Medulla oblongata (tissue), 1 donor: ENCODE measurements at regions not wholly inside any gene's neighbourhood (a gene's known extent, or its start where the extent isn't known, plus 50 kb on each side); places are given as distances from the start of the nearest gene placed in this dataset.
A peak's percentile ranks its signal among the peaks of the same experiment; 100 is the strongest.

Experiments
- DNase-seq: peaks from one replicate; pipeline ENCODE4 v3.0.0-alpha.2; 2015; ENCODE audit errors: extremely low spot score

GRCh38 chr17:71959154-71959553 lies 161.7 kb upstream of the SOX9 start:
- no peak for DNase-seq

GRCh38 chr17:71963351-71963750 lies 157.5 kb upstream of the SOX9 start:
- no peak for DNase-seq

- DNase-seq = peak; percentile 10
Observed at GRCh38 chr17:71963791-71964190, 157.0 kb upstream of the SOX9 start.

GRCh38 chr17:71964559-71964958 lies 156.3 kb upstream of the SOX9 start:
- DNase-seq = no peak

GRCh38 chr17:71966055-71966454 lies 154.8 kb upstream of the SOX9 start:
- no peak for DNase-seq

GRCh38 chr17:71966459-71967313 lies 154.1 kb upstream of the SOX9 start:
- DNase-seq = no peak

- DNase-seq = no peak
Observed at GRCh38 chr17:71969500-71969899, 151.3 kb upstream of the SOX9 start.

GRCh38 chr17:71970312-71970711 lies 150.5 kb upstream of the SOX9 start:
- no peak for DNase-seq

GRCh38 chr17:71974051-71974450 lies 146.8 kb upstream of the SOX9 start:
- no peak for DNase-seq

- DNase-seq = peak; percentile 64
Observed at GRCh38 chr17:71975331-71975801, 145.5 kb upstream of the SOX9 start.

- peak; percentile 91 for DNase-seq
Observed at GRCh38 chr17:71976011-71976649, 144.7 kb upstream of the SOX9 start.

GRCh38 chr17:71978435-71978834 lies 142.4 kb upstream of the SOX9 start:
- DNase-seq = no peak

- DNase-seq = no peak
Observed at GRCh38 chr17:71980171-71980570, 140.6 kb upstream of the SOX9 start.

- no peak for DNase-seq
Observed at GRCh38 chr17:71983828-71984227, 137.0 kb upstream of the SOX9 start.

GRCh38 chr17:71985111-71986039 lies 135.4 kb upstream of the SOX9 start:
- DNase-seq = no peak

GRCh38 chr17:71986886-71987285 lies 133.9 kb upstream of the SOX9 start:
- no peak for DNase-seq

- no peak for DNase-seq
Observed at GRCh38 chr17:71987634-71988033, 133.2 kb upstream of the SOX9 start.

- DNase-seq = no peak
Observed at GRCh38 chr17:71989117-71989516, 131.7 kb upstream of the SOX9 start.

- DNase-seq = no peak
Observed at GRCh38 chr17:71993363-71993762, 127.5 kb upstream of the SOX9 start.

GRCh38 chr17:71995590-71995989 lies 125.2 kb upstream of the SOX9 start:
- no peak for DNase-seq

GRCh38 chr17:72004011-72004427 lies 116.8 kb upstream of the SOX9 start:
- DNase-seq = no peak
